COLO668 (cell line): ENCODE measurements at regions not wholly inside any gene's neighbourhood (a gene's known extent, or its start where the extent isn't known, plus 50 kb on each side); places are given as distances from the start of the nearest gene placed in this dataset.
"Not testable (repeated sequence)": the region's sequence is repeated elsewhere in the genome, so short reads cannot be mapped to it uniquely, and the experiment has no call there.

Source experiments
- DNase-seq: peaks from one replicate; lab custom pipeline; 2025; ENCODE audit not compliant: unreplicated experiment; lab: John Stamatoyannopoulos, UW

GRCh38 chr6:27547157-27548075 is 74.5 kb upstream of the ZNF184 start:
- DNase-seq, result peak; percentile 15

DNA sequence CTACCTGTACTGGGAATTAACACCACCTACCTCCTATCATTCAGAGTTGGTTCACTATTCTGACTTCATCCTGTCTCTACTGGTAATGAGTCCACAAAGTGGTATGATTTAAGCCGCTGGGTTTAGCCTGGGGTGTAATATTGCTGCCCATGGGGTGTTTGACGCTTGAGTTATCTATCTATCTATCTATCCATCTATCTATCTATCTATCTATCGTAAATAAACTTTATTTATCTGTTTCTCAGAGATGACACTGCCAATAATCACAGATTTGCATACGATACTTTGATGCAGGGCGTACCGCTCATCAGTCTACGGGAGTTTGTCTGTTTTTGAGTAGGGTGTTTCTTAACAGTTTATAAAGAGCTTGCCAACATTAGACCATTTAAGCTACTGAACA is 73.6 kb upstream of the ZNF184 start:
- no peak for DNase-seq

- DNase-seq, result no peak
These were observed 72.6 kb upstream of the ZNF184 start for GRCh38 chr6:27545271-27546046.

- DNase-seq, result no peak
These were observed 71.8 kb upstream of the ZNF184 start for GRCh38 chr6:27544612-27545260.

GRCh38 chr6:27544135-27544534 is 71.2 kb upstream of the ZNF184 start:
- DNase-seq, result not testable (repeated sequence)

DNA sequence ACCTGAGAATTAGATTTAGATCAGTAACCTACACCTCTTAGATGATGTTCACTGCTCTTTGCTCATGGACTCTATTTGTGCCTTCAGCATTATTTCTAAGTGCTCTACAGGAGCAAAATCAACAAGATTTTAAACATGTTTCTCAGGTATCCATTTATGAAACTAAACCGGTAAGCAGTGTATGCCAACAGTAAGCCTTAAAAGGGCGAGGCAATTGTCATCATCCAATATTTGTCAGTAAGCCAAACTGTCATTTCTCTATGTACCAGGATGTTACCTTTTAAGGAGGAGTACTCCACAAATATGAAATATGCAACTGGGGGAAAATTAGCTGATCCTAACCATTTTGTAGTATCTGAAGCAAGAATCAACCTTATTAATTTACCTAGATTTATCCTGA is 69.6 kb upstream of the ZNF184 start:
- DNase-seq, result no peak

DNA sequence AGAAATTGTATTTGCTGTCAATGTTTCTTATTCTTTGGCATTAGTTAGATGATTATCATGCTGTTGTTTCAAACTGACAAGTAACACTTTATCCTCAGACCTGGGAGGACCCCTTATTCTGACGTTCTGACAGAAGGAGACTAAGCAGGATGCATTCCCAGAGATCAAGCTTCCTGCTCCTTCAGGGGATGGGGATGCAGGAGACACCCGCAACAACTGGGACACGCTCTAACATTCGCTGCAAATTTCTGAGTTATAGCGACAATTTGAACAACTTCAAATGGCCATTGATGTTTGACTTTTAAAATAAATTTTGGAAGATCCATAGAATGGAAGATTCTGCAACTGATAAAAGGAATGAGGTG is 69.0 kb upstream of the ZNF184 start:
- no peak for DNase-seq

- no peak for DNase-seq
These were observed 68.5 kb upstream of the ZNF184 start for GRCh38 chr6:27541212-27541932.

GRCh38 chr6:27539551-27539950 is 66.6 kb upstream of the ZNF184 start:
- no peak for DNase-seq

DNA sequence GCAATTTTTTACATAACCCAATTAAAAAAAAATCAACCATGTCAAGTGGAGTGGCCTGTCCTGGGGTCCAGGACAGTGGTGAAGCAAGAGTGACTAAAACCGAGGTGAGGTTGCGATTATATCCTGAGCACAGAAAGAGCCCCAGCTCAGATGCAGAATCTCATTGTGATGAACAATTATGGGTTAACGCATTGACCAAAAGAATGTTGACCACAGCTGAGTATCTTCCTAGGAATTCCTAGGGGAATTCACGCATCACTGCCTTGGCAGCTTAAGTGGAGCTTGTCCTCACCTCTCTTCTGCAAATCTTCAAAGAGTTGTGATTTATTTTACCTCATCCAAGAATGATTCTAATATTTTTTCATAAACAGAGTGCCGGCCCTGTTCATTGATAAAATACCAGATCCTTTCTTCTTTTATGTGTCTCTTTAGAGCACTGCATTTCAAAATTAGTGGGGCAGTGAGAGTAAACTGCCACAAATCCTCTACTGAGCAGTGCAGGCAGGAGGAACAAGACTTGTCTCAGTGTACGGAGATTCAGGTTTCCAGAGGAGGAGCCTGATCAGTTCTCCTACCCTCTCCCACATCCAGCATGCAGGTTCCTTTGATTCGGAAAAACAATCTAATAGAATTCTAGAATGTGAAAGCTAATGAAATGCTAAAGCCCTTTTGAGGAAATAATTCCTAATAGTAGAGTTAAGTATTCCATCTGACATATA is 60.1 kb upstream of the ZNF184 start:
- DNase-seq, result no peak

DNA sequence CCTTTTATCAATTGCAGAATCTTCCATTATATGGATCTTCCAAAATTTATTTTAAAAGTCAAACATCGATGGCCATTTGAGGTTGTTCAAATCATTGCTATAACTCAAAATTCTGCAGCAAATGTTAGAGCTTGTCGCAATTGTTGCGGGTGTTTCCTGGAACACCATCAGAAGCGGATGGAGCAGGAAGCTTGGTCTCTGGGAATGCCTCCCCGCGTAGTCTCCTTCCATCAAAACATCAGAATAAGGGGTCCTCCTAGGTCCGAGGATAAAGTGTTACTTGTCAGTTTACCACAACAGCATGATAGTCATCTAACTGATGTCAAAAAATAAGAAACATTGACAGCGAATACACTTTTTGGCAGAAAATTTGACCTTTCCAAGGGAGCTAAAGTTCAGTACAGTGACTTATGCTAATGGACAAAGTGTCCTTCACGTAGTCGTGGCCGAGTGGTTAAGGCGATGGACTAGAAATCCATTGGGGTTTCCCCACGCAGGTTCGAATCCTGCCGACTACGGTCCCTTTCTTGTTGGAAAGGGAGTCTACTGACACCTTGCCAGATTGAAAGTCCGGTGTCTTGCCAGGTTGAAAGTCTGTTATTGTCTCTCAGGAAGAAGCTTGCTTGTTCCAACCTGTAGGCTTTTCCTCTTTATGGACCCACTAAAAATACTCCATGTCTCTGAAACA is 59.0 kb upstream of the ZNF184 start:
- no peak for DNase-seq

DNA sequence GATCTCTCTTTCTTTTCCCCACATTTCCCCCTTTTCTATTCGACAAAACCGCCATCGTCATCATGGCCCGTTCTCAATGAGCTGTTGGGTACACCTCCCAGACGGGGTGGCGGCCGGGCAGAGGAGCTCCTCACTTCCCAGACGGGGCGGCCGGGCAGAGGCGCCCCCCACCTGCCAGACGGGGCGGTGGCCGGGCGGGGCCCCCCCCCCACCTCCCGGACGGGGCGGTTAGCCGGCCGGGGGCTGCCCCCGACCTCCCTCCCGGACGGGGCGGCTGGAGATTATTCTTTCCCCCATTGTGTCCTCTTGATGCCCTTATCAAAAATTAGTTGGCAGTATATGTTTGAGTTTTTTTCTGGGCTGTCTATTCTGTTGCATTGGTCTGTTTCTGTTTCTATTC is 56.9 kb upstream of the ZNF184 start:
- not testable (repeated sequence) for DNase-seq

DNA sequence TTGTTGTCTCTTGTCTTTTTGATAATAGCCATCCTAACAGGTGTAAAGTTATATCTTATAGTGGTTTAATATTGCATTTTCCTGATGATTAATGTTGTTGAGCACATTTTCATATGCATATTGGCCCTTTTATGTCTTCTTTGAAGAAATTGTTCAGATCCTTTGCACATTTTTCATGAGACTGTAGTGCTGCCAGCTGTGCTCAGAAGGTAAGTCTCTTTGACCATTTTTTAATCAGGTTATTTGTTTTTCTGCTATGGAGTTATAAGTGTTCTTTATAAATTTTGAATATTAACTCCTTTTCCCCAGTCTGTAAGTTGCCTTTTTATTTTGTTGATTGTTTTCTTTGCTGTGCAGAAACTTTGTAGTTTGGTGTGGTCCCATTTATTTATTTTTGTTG is 55.8 kb upstream of the ZNF184 start:
- no peak for DNase-seq
